Fibroblast of lung (primary cell): ENCODE measurements at regions not wholly inside any gene's neighbourhood (a gene's known extent, or its start where the extent isn't known, plus 50 kb on each side); places are given as distances from the start of the nearest gene placed in this dataset.

Source experiments
- CTCF ChIP-seq, 2 donors: IDR thresholded peaks in 1 of 2; conservative IDR thresholded peaks in 1 of 2; 1 replicate in 1 of 2; 2 replicates in 1 of 2; pipeline ENCODE4 v1.5.1; 2011 to 2012; ENCODE audit warnings: low read length in 2 of 2, control low read depth in 1 of 2, inconsistent platforms in 1 of 2, low read depth in 1 of 2, mild to moderate bottlenecking in 1 of 2
- EZH2 ChIP-seq: IDR thresholded peaks from 2 replicates; pipeline ENCODE4 v1.5.1; 2012; ENCODE audit warnings: low read length, control low read depth, mild to moderate bottlenecking; ENCODE audit errors: missing control alignments

- no peak for TF ChIP-seq CTCF (conservative IDR thresholded peaks at IDR 0.05 in 1 of 2, IDR thresholded peaks at IDR 0.05 in 1 of 2; ENCODE audit: low read depth in 1 of 2, low read length in 2 of 2)
- no peak for TF ChIP-seq EZH2
These were observed 54.4 kb upstream of the CPHXL start for GRCh38 chr16:75780669-75781068.
